Neuronal stem cell (in vitro differentiated cells): ENCODE measurements at regions not wholly inside any gene's neighbourhood (a gene's known extent, or its start where the extent isn't known, plus 50 kb on each side); places are given as distances from the start of the nearest gene placed in this dataset.
"Not testable (repeated sequence)": the region's sequence is repeated elsewhere in the genome, so short reads cannot be mapped to it uniquely, and the experiment has no call there.

Source experiments
- DNase-seq: peaks from one replicate; pipeline ENCODE4 v3.0.0-alpha.2; 2013; ENCODE audit warnings: low spot score
- H2AFZ ChIP-seq: one replicate; pipeline ENCODE4 v1.6.1; 2013; ENCODE audit warnings: mild to moderate bottlenecking, low read length, inconsistent platforms
- H2AK5ac ChIP-seq: 2 replicates; pipeline ENCODE4 v1.6.1; 2013; ENCODE audit warnings: low read depth, mild to moderate bottlenecking, inconsistent platforms, low read length, moderate library complexity, mixed read lengths
- H2BK120ac ChIP-seq: 2 replicates; pipeline ENCODE4 v1.6.1; 2013; ENCODE audit warnings: low read depth, mild to moderate bottlenecking, inconsistent platforms, low read length, moderate library complexity, mixed read lengths
- H2BK12ac ChIP-seq: one replicate; pipeline ENCODE4 v1.6.1; 2013; ENCODE audit warnings: low read length, inconsistent platforms
- H2BK15ac ChIP-seq: 2 replicates; pipeline ENCODE4 v1.6.1; 2013; ENCODE audit warnings: mild to moderate bottlenecking, low read length, inconsistent platforms, mixed read lengths
- H2BK5ac ChIP-seq: one replicate; pipeline ENCODE4 v1.6.1; 2013; ENCODE audit warnings: inconsistent platforms, mild to moderate bottlenecking, low read length, moderate library complexity
- H3K14ac ChIP-seq: one replicate; pipeline ENCODE4 v1.6.1; 2013; ENCODE audit warnings: low read length, inconsistent platforms
- H3K18ac ChIP-seq: 2 replicates; pipeline ENCODE4 v1.6.1; 2013; ENCODE audit warnings: low read length, inconsistent platforms
- H3K23ac ChIP-seq: 2 replicates; pipeline ENCODE4 v1.6.1; 2013; ENCODE audit warnings: low read depth, mild to moderate bottlenecking, mixed read lengths, low read length, inconsistent platforms; ENCODE audit not compliant: poor library complexity
- H3K27ac ChIP-seq: replicated peaks from 3 replicates; pipeline ENCODE4 v1.5.1; 2013; ENCODE audit warnings: low read length, inconsistent platforms
- H3K27me3 ChIP-seq, 3 experiments: 2 replicates each; pipeline ENCODE4 v1.6.1; 2013; ENCODE audit warnings: low read length in 3 of 3, mild to moderate bottlenecking in 2 of 3, inconsistent platforms in 1 of 3, low read depth in 1 of 3, mixed read lengths in 1 of 3, moderate library complexity in 1 of 3; ENCODE audit not compliant: control insufficient read depth in 3 of 3, insufficient read depth in 3 of 3
- H3K36me3 ChIP-seq, 2 donors: replicated peaks in 1 of 2; 2 replicates each; pipeline ENCODE4 v1.6.1; 2013; ENCODE audit warnings: low read length in 2 of 2; ENCODE audit not compliant: control insufficient read depth in 2 of 2, insufficient read depth in 2 of 2
- H3K4ac ChIP-seq: 2 replicates; pipeline ENCODE4 v1.6.1; 2013; ENCODE audit warnings: inconsistent platforms, mild to moderate bottlenecking, low read length, moderate library complexity
- H3K4me1 ChIP-seq, 2 donors: 1 replicate in 1 of 2; 2 replicates in 1 of 2; pipeline ENCODE4 v1.6.1; 2013; ENCODE audit warnings: low read length in 2 of 2, low read depth in 1 of 2; ENCODE audit not compliant: control insufficient read depth in 2 of 2, insufficient read depth in 1 of 2
- H3K4me2 ChIP-seq: one replicate; pipeline ENCODE4 v1.6.1; 2013; ENCODE audit warnings: mild to moderate bottlenecking, low read length, inconsistent platforms; ENCODE audit not compliant: insufficient read depth, poor library complexity, severe bottlenecking
- H3K4me3 ChIP-seq, 2 donors: 2 replicates each; pipeline ENCODE4 v1.5.1; 2013; ENCODE audit warnings: low read length in 2 of 2, mild to moderate bottlenecking in 2 of 2, inconsistent platforms in 1 of 2, moderate library complexity in 1 of 2
- H3K79me1 ChIP-seq: one replicate; pipeline ENCODE4 v1.6.1; 2013; ENCODE audit warnings: low read depth, mild to moderate bottlenecking, inconsistent platforms, low read length, moderate library complexity
- H3K9ac ChIP-seq: one replicate; pipeline ENCODE4 v1.6.1; 2013; ENCODE audit warnings: mild to moderate bottlenecking, low read depth, low read length, inconsistent platforms; ENCODE audit not compliant: poor library complexity
- H3K9me3 ChIP-seq, 2 donors: replicated peaks in 1 of 2; 2 replicates each; pipeline versions ENCODE3 to v1.6.1; 2013; ENCODE audit warnings: low read length in 2 of 2, mild to moderate bottlenecking in 2 of 2, inconsistent platforms in 1 of 2, low read depth in 1 of 2, mixed read lengths in 1 of 2, moderate library complexity in 1 of 2; ENCODE audit not compliant: control insufficient read depth in 2 of 2, insufficient read depth in 1 of 2
- H4K8ac ChIP-seq: one replicate; pipeline ENCODE4 v1.6.1; 2013; ENCODE audit warnings: low read depth, mild to moderate bottlenecking, inconsistent platforms, low read length, moderate library complexity
- H4K91ac ChIP-seq: one replicate; pipeline ENCODE4 v1.6.1; 2013; ENCODE audit warnings: low read length, low read depth, mild to moderate bottlenecking, inconsistent platforms; ENCODE audit not compliant: poor library complexity
- WGBS, 2 donors: extraction: QIAGEN DNeasy Blood & Tissue Kit; methylation state at CpG; one replicate each; pipeline ENCODE4 v1.1.7; 2013; ENCODE audit warnings: missing lambda C conversion rate in 2 of 2, mixed read lengths in 1 of 2; ENCODE audit not compliant: insufficient read length in 2 of 2, insufficient replicate concordance in 1 of 2; ENCODE audit errors: extremely low coverage in 2 of 2; 5-methylcytosine and 5-hydroxymethylcytosine counted together

DNA sequence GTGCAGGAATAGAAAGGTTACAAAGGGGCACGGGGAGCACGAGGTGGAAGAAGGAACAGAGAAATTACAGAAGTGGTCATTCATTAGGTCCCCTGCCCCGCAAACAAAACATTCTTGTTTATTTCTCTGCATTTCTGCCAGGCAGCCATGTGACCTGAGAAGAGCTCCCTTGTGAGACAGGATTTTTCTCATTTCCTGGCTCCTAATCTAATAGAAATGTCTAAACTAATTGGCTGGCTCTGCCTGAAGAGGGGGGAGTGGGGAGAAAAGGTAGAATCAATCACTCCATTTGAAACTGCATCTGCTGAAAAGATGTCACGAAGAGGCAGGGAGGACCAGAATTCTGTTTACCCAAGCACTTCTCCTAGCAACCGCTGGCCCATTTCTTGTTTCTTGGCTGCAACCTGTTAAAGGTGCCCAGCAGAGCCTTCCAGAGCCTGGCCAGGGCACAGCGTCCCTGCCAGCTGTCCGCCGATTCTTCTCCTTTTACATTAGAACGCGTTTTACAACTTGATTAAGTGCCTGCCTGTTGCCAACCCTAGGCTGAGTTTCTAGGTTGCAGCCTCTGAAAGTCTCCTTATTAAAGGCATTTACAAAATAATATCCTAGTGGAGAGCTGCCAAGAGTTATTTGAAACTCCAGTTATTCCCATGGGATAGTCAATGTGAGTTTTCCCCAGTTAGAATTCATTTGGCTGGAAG is 1227.6 kb downstream of the TYW1 start:
- Histone ChIP-seq H3K9ac (no peak overlapping the region), H3K14ac (no peak overlapping the region), H2AFZ (no peak overlapping the region), H2BK15ac (no peak overlapping the region), H2BK5ac (no peak overlapping the region), H3K36me3 (no peaks in the 10 kb centered on the region), H2AK5ac (no peak overlapping the region), H3K4ac (no peak overlapping the region), H2BK120ac (no peak overlapping the region), H3K4me3 (no peak overlapping the region), H3K4me1 (no peaks in the 10 kb centered on the region), H3K4me2 (no peak overlapping the region), H4K91ac (no peak overlapping the region), H4K8ac (no peak overlapping the region), H2BK12ac (no peak overlapping the region), H3K18ac (no peak overlapping the region), H3K79me1 (no peaks in the 10 kb centered on the region), H3K23ac (no peak overlapping the region), H3K27ac (no peak overlapping the region), H3K9me3 (no peaks in the 10 kb centered on the region), H3K27me3 (no peaks in the 10 kb centered on the region)
- no CpG with 5 or more reads among the region's 10 CpGs for WGBS, 2 donors
- no peak for DNase-seq

DNA sequence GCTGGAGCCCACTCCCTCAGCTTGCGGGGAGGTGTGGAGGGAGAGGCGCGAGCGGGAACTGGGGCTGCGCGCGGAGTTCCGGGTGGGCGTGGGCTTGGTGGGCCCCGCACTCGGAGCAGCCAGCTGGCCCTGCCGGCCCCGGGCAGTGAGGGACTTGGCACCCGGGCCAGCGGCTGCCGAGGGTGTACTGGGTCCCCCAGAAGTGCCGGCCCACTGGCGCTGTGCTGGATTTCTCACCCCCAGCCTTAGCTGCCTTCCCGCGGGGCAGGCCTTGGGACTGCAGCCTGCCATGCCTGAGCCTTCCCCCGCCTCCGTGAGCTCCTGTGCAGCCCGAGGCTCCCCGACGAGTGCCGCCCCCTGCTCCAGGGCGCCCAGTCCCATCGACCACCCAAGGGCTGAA is 1234.4 kb downstream of the TYW1 start:
- not testable (repeated sequence) for H2BK15ac ChIP-seq, H2BK120ac ChIP-seq, H2BK12ac ChIP-seq, H3K14ac ChIP-seq, H4K8ac ChIP-seq, H3K9ac ChIP-seq, H3K4ac ChIP-seq, H3K27ac ChIP-seq, H3K27me3 ChIP-seq, H2AK5ac ChIP-seq, H3K9me3 ChIP-seq, H3K36me3 ChIP-seq, H3K23ac ChIP-seq, H3K4me2 ChIP-seq, DNase-seq, H3K79me1 ChIP-seq, H3K4me3 ChIP-seq, H2AFZ ChIP-seq, H2BK5ac ChIP-seq, H3K18ac ChIP-seq, H3K4me1 ChIP-seq, H4K91ac ChIP-seq
- WGBS, 2 donors: no CpG with 5 or more reads among the region's 28 CpGs

DNA sequence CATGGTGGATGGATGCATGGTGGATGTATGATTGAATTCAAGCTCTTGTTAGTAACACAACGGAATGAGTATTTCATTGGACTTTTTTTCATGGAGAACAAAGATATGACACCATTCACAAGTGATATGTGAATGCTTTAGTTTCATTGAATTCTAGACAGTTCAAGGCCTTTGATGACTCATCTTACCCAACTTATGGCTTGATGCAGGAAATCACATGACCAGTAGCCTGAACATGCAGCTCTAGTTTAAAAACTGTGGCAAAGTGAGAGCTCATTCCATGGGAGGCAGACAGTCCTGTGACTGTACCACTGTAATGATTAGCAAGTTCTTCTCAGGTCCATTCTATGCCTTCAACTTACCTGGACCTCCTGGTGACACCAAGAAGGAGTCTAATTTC is 1239.3 kb downstream of the TYW1 start:
- H4K91ac ChIP-seq: no peak overlapping the region
- H2BK120ac ChIP-seq: no peak overlapping the region
- no peak for DNase-seq
- H2BK12ac ChIP-seq: no peak overlapping the region
- H4K8ac ChIP-seq: no peak overlapping the region
- no peaks in the 10 kb centered on the region for H3K36me3 ChIP-seq
- H3K27ac ChIP-seq: no peak overlapping the region
- H3K9me3 ChIP-seq: no peaks in the 10 kb centered on the region
- no peak overlapping the region for H3K4me2 ChIP-seq
- WGBS, 2 donors: no CpG with 5 or more reads among the region's 1 CpG
- no peak overlapping the region for H3K4ac ChIP-seq
- no peaks in the 10 kb centered on the region for H3K79me1 ChIP-seq
- no peak overlapping the region for H3K23ac ChIP-seq
- H2AFZ ChIP-seq: no peak overlapping the region
- H3K9ac ChIP-seq: no peak overlapping the region
- no peaks in the 10 kb centered on the region for H3K27me3 ChIP-seq
- H2AK5ac ChIP-seq: no peak overlapping the region
- H2BK5ac ChIP-seq: no peak overlapping the region
- H2BK15ac ChIP-seq: no peak overlapping the region
- no peaks in the 10 kb centered on the region for H3K4me1 ChIP-seq
- no peak overlapping the region for H3K18ac ChIP-seq
- no peak overlapping the region for H3K14ac ChIP-seq
- no peak overlapping the region for H3K4me3 ChIP-seq

DNA sequence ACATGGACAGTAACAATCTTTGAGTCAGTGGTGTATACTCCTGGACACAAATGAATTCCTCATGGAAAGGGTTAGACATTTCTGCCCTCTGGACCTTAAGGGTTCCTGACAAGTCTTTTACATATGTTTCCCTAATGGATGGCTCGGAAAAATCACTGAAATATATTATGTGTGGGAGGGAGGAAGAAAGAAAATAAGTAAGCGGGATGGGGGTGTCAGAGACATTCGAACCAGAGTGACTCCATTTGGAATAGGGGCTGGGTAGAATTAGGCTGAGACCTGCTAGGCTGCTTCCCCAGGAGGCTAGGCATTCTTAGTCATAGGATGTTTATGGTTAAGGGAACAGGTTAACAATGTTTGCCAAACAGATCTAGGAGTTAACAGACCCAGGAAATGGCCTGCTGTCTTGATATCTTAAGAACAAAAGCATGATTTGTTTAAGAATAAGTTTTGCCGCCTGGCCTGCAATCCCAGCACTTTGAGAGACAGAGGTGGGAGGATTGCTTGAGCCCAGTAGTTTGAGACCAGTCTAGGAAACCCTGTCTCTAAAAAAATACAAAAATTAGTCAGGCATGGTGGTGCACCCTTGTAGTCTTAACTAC is 1241.7 kb downstream of the TYW1 start:
- no peaks in the 10 kb centered on the region for H3K79me1 ChIP-seq
- DNase-seq: no peak
- no peak overlapping the region for H4K8ac ChIP-seq
- no peak overlapping the region for H3K14ac ChIP-seq
- no peak overlapping the region for H3K9ac ChIP-seq
- no peak overlapping the region for H3K4me3 ChIP-seq
- H2BK5ac ChIP-seq: no peak overlapping the region
- no peak overlapping the region for H4K91ac ChIP-seq
- H3K4me1 ChIP-seq: no peaks in the 10 kb centered on the region
- H3K23ac ChIP-seq: no peak overlapping the region
- WGBS, 2 donors: no CpG with 5 or more reads among the region's 4 CpGs
- no peak overlapping the region for H3K27ac ChIP-seq
- H2AFZ ChIP-seq: no peak overlapping the region
- no peak overlapping the region for H2BK15ac ChIP-seq
- no peak overlapping the region for H2BK12ac ChIP-seq
- H3K9me3 ChIP-seq: no peaks in the 10 kb centered on the region
- H2BK120ac ChIP-seq: no peak overlapping the region
- H3K27me3 ChIP-seq: no peaks in the 10 kb centered on the region
- no peak overlapping the region for H3K4ac ChIP-seq
- no peak overlapping the region for H3K18ac ChIP-seq
- no peaks in the 10 kb centered on the region for H3K36me3 ChIP-seq
- no peak overlapping the region for H3K4me2 ChIP-seq
- no peak overlapping the region for H2AK5ac ChIP-seq
